Coronary artery (tissue), 2 donors: ENCODE measurements at regions not wholly inside any gene's neighbourhood (a gene's known extent, or its start where the extent isn't known, plus 50 kb on each side); places are given as distances from the start of the nearest gene placed in this dataset.

Experiments
- DNase-seq: peaks from one replicate; pipeline ENCODE4 v3.0.0-alpha.2; 2017; ENCODE audit warnings: low spot score
- H3K27ac ChIP-seq, 2 donors: fragments of 200-600 bp; sonication (generic); one replicate each; pipeline ENCODE4 v1.5.1; 2016 to 2019
- H3K4me3 ChIP-seq: fragments of 200-600 bp; sonication (generic); 2 replicates; pipeline ENCODE4 v1.5.1; 2016; ENCODE audit warnings: mild to moderate bottlenecking, moderate library complexity
- CTCF ChIP-seq: fragments of 200-600 bp; sonication (generic); IDR thresholded peaks from one replicate; pipeline ENCODE4 v1.5.1; 2019; ENCODE audit warnings: antibody characterized with exemption

GRCh38 chr9:95760791-95761190 lies 114.7 kb upstream of the ERCC6L2 start:
- H3K27ac ChIP-seq = no peak overlapping the region
- no peak overlapping the region for H3K4me3 ChIP-seq
- DNase-seq = no peak
- TF ChIP-seq CTCF = no peak

GRCh38 chr9:95757439-95757838 lies 118.1 kb upstream of the ERCC6L2 start:
- peak overlapping the region; percentile 53 to 77 for H3K27ac ChIP-seq
- DNase-seq = no peak
- H3K4me3 ChIP-seq = no peak overlapping the region
- no peak for TF ChIP-seq CTCF

- TF ChIP-seq CTCF = no peak
- Histone ChIP-seq H3K4me3 (no peak overlapping the region), H3K27ac (peak overlapping the region; percentile 53 to 77)
- no peak for DNase-seq
These were observed 118.5 kb upstream of the ERCC6L2 start for GRCh38 chr9:95756986-95757385.

GRCh38 chr9:95756101-95756500 lies 119.4 kb upstream of the ERCC6L2 start:
- TF ChIP-seq CTCF = no peak
- DNase-seq = no peak
- Histone ChIP-seq H3K27ac (peak overlapping the region; percentile 30 to 76), H3K4me3 (no peak overlapping the region)

GRCh38 chr9:95755421-95755730 lies 120.1 kb upstream of the ERCC6L2 start:
- DNase-seq = no peak
- peak overlapping the region; percentile 12 to 76 for H3K27ac ChIP-seq
- TF ChIP-seq CTCF = no peak
- H3K4me3 ChIP-seq = no peak overlapping the region

GRCh38 chr9:95754533-95755420 lies 120.7 kb upstream of the ERCC6L2 start:
- TF ChIP-seq CTCF = no peak
- Histone ChIP-seq H3K4me3 (no peak overlapping the region), H3K27ac (peak overlapping the region; percentile 39 to 76)
- no peak for DNase-seq

- H3K4me3 ChIP-seq = no peak overlapping the region
- peak overlapping the region; percentile 39 to 76 for H3K27ac ChIP-seq
- DNase-seq = no peak
- no peak for TF ChIP-seq CTCF
These were observed 121.6 kb upstream of the ERCC6L2 start for GRCh38 chr9:95753762-95754465.
